Renal pelvis (tissue), 1 donor: ENCODE measurements at regions not wholly inside any gene's neighbourhood (a gene's known extent, or its start where the extent isn't known, plus 50 kb on each side); places are given as distances from the start of the nearest gene placed in this dataset.
"Not testable (repeated sequence)": the region's sequence is repeated elsewhere in the genome, so short reads cannot be mapped to it uniquely, and the experiment has no call there.

Experiments used
- DNase-seq: peaks from one replicate; pipeline ENCODE4 v3.0.0-alpha.2; 2013

- DNase-seq: not testable (repeated sequence)
Observed at GRCh38 chr11:89615642-89616041, 94.5 kb upstream of the TRIM77 start.

DNA sequence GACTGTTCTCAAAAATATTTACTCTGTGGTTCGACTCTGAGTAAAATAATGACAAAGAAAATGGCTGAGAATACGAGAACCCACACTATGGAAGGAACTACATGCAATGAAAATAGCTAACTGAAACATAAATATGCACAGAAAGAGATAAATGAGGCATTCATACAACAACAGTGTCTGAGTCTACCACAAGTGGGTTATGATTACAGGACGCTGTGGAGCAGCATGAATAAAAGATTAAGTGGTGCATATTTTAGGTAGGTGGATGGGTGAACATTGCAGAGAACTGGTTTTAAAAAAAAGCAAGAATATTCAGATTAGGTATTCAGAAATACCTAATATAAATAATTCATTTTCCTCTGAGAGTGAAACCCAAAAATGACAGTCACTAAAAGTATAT is 93.9 kb upstream of the TRIM77 start:
- not testable (repeated sequence) for DNase-seq

GRCh38 chr11:89616999-89617602 is 93.0 kb upstream of the TRIM77 start:
- DNase-seq: not testable (repeated sequence)

DNA sequence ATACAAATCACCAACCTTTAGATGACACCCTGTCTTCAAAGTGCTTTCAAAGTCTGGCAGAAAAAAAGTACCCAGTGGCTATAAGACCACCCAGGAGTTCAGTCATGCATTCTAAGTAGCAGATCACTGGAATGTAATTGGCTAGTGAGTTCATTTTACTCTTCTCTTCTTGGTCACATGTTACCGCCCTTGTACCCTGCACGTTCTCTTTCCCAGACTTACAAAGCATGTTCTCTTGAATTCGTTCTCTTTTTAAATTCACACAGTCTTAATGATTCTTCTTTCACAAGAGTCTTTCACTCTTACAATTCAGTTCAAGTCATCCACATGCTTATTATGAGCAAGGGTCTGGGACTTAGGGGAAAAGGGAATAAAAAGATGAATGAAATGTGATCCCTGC is 89.4 kb upstream of the TRIM77 start:
- not testable (repeated sequence) for DNase-seq

DNA sequence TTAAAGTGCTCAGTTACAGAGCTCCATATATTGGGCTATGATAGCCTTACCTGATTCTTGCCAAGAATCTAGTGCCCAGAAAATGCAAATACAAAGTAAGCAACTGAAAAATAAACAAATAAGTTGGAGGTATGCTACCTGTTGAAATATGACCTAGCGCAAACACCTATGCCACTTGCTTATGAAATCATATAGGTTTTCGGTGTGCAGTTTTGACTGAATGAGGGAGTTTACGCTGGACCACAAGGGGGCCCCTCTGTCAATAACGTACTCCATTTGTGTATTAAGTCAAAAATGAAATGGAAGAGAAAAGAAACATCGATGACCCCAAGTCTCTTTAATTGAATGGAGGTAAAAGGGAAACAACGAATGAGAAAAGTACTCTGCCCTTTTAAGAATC is 84.9 kb upstream of the TRIM77 start:
- no peak for DNase-seq

DNA sequence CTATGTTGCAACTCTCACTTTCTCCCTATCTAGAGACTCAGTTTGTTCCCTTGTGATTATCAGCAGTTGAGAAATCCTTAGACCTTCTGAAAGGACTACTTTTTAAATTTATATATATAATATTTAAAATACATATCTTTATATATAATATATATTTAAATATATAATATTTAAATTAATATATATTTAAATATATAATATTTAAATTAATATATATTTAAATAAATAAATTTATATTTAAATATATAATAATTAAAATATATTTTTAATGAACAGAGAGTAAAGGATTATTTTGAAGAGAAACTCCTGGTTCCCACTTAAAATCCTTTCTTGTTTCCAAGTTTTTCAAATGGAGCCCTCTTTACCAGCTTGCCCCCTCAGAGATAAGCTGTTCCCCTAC is 83.7 kb upstream of the TRIM77 start:
- no peak for DNase-seq

GRCh38 chr11:89626881-89627280 is 83.2 kb upstream of the TRIM77 start:
- DNase-seq: not testable (repeated sequence)

DNA sequence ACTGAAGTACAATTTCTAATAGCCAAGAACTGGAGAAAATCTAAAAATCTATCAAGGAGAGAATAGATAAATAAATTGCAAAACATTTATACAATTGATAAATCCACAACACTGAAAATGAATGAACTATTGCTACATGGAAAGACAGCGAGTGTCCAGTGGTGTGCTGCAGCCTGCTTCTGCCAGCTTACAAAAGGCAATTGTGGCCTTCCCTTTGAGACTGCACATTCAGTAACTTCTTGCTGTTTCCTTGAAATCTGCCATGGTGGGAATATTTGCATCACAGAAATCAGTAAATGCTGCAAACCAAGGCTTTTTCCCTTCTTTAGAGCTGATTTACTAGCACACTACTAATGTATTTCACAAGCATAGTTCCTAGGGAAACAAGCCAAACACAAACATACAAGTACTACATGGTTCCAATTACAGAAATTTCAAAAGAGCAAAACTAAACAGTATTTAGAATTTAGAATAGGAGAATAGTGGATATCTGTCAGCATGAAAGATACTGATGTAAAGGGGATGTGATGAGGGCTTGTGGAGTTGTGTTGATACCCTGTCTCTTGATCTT is 76.9 kb upstream of the TRIM77 start:
- no peak for DNase-seq

- DNase-seq: not testable (repeated sequence)
Observed at GRCh38 chr11:89640777-89641176, 69.3 kb upstream of the TRIM77 start.

GRCh38 chr11:89648232-89648631 is 61.9 kb upstream of the TRIM77 start:
- not testable (repeated sequence) for DNase-seq

DNA sequence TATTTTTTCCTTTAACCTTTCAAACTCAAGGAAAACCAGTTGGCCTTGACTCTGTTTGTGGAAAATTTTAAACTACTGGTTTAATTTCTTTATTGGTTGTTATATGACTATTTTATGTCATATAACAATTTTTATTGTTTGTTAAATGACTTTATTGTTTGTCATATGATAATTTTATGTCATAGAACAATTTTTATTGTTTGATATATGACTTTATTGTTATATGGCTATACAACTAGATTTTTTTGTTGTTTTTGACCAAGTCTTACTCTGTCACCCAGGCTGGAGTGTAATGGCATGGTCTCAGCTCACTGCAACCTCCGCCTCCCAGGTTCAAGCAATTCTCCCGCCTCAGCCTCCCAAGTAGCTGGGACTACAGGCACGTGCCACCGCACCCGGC is 61.1 kb upstream of the TRIM77 start:
- not testable (repeated sequence) for DNase-seq

GRCh38 chr11:89654669-89655068 is 55.4 kb upstream of the TRIM77 start:
- DNase-seq: not testable (repeated sequence)

GRCh38 chr11:89658767-89659166 is 51.3 kb upstream of the TRIM77 start:
- not testable (repeated sequence) for DNase-seq

DNA sequence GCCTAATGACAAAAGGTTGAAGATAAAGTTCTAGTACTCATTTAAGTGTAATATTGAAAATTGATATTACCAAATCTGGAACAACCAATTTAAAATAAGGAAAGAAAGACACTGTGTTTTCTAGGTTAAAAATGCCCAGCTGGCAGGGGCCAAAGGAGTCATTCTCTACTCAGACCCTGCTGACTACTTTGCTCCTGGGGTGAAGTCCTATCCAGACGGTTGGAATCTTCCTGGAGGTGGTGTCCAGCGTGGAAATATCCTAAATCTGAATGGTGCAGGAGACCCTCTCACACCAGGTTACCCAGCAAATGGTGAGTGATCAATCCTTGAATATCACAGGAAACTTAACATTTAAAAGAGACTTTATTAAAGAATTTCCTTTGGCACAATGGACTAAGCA is 50.7 kb upstream of the TRIM77 start:
- DNase-seq: not testable (repeated sequence)

- DNase-seq: peak; percentile 1
Observed at GRCh38 chr11:89660234-89660633, 49.9 kb upstream of the TRIM77 start.
